Renal cortex interstitium (tissue), 11 donors: ENCODE measurements at regions not wholly inside any gene's neighbourhood (a gene's known extent, or its start where the extent isn't known, plus 50 kb on each side); places are given as distances from the start of the nearest gene placed in this dataset.
A peak's percentile ranks its signal among the peaks of the same experiment; 100 is the strongest.

ENCODE experiments used
- DNase-seq, 11 donors: peaks; one replicate each; pipeline ENCODE4 v3.0.0-alpha.2; 2013; ENCODE audit warnings: low read depth in 9 of 11, low spot score in 4 of 11; ENCODE audit errors: extremely low read depth in 1 of 11

GRCh38 chr3:9301091-9301490, 51.6 kb upstream of the SRGAP3 start:
- no peak for DNase-seq

GRCh38 chr3:9301798-9302197, 52.4 kb upstream of the SRGAP3 start:
- DNase-seq, result no peak

GRCh38 chr3:9302425-9303181, 53.2 kb upstream of the SRGAP3 start:
- DNase-seq, result peak; percentile 50 to 87 (median 84)

GRCh38 chr3:9308298-9308990, 54.4 kb upstream of the THUMPD3 start:
- no peak for DNase-seq

GRCh38 chr3:9310043-9310442, 52.8 kb upstream of the THUMPD3 start:
- no peak for DNase-seq

- DNase-seq, result no peak
These were observed 51.6 kb upstream of the THUMPD3 start for GRCh38 chr3:9311228-9311627.
